ENCODE measurements at regions not wholly inside any gene's neighbourhood (a gene's known extent, or its start where the extent isn't known, plus 50 kb on each side); places are given as distances from the start of the nearest gene placed in this dataset.

DNA sequence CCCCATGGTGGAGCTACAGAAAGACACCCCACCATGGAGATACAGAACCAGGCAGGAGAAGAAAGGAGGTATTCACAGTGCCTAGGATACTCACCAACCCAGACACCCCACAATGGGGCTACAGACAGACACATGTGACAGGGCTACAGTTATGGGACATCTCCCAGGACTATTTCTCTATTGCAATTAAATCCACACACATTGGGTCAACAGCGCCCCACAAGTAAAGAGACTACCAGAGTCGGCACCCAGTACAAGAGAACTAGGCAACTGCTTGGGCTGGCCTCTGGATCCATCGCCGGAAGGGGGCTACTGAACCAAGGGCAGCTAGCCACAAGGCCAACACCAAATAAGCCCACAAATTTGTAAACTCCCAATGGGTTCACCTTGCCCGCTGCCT, 310.1 kb upstream of the NCKAP5 start:
- no peak overlapping the region for H3K23ac ChIP-seq (ENCODE audit: insufficient read length)
- H3K9ac ChIP-seq (replicated peaks in 1 of 4; ENCODE audit: extremely low read depth in 1 of 4, low read depth in 3 of 4, low read length in 3 of 4), result no peak overlapping the region
- peak in 1 of 2 experiments; percentile 29 for DNase-seq (ENCODE audit: low read depth in 1 of 2, low spot score in 2 of 2)
- H3K23me2 ChIP-seq (ENCODE audit: low read depth, low read length), result no peaks in the 10 kb centered on the region; the same call in 1 of the 2 replicates
- no peaks in the 10 kb centered on the region for H4K20me1 ChIP-seq (replicated peaks in 1 of 2; ENCODE audit: control insufficient read depth in 1 of 2, insufficient read depth in 2 of 2, low read length in 2 of 2)
- no peaks in the 10 kb centered on the region for H3K79me1 ChIP-seq (ENCODE audit: low read depth, low read length)
- no peak overlapping the region for H2BK12ac ChIP-seq (ENCODE audit: low read depth, low read length)
- no peak overlapping the region for H3K14ac ChIP-seq (ENCODE audit: insufficient read length)
- no peak overlapping the region for H2BK15ac ChIP-seq (ENCODE audit: low read length)
- H3K4me2 ChIP-seq (ENCODE audit: insufficient read depth in 1 of 2, low read depth in 2 of 2, low read length in 2 of 2), result no peak overlapping the region
- no peak overlapping the region for H4K91ac ChIP-seq (replicated peaks; ENCODE audit: insufficient read length, low read length)
- no peak overlapping the region for H2BK5ac ChIP-seq (ENCODE audit: low read depth, low read length)
- no peaks in the 10 kb centered on the region for H3K79me2 ChIP-seq (ENCODE audit: control insufficient read depth in 1 of 2, insufficient read depth in 2 of 2, low read length in 2 of 2)
- no peak overlapping the region for H3K27ac ChIP-seq (ENCODE audit: low read depth, low read length)
- H3K9me3 ChIP-seq (ENCODE audit: insufficient read depth in 2 of 2, low read depth in 1 of 2, low read length in 1 of 2), result no peaks in the 10 kb centered on the region
- no peak overlapping the region for H2AK5ac ChIP-seq (ENCODE audit: low read depth, low read length)
- H4K8ac ChIP-seq (ENCODE audit: extremely low read depth, insufficient read depth, low read length), result no peak overlapping the region
- H3K4me3 ChIP-seq (ENCODE audit: extremely low read depth in 1 of 4, insufficient read depth in 2 of 4, low read depth in 3 of 4, low read length in 4 of 4), result no peak overlapping the region
- H3K56ac ChIP-seq (replicated peaks; ENCODE audit: insufficient read length, low read depth, low read length), result no peak overlapping the region
- H2AFZ ChIP-seq (ENCODE audit: low read length), result no peak overlapping the region
- ChIA-PET CTCF (ENCODE audit: partially characterized antibody) (interaction anchor here (1.0 to 1.6 kb wide), 2 partner anchors 11 to 573 kb away, joined by 4 read pairs; no protein-coding TSS in a partner anchor), POLR2A (ENCODE audit: partially characterized antibody) (no interaction called here)
- H2BK120ac ChIP-seq (replicated peaks; ENCODE audit: low read depth, low read length), result no peak overlapping the region
- H3K18ac ChIP-seq (ENCODE audit: extremely low read depth, low read length), result no peak overlapping the region
- H3K27me3 ChIP-seq (replicated peaks in 1 of 4; ENCODE audit: control insufficient read depth in 3 of 4, extremely low read depth in 1 of 4, insufficient read depth in 3 of 4, low read length in 3 of 4), result no peaks in the 10 kb centered on the region
- H2BK20ac ChIP-seq (ENCODE audit: low read length), result no peak overlapping the region
- H4K5ac ChIP-seq (ENCODE audit: insufficient read length, low read depth, low read length), result no peak overlapping the region
- no peak overlapping the region for H3K4ac ChIP-seq (replicated peaks; ENCODE audit: insufficient read length, low read depth, low read length)
- H3K36me3 ChIP-seq (ENCODE audit: control insufficient read depth in 2 of 4, insufficient read depth in 4 of 4, low read length in 3 of 4), result no peaks in the 10 kb centered on the region
- H3K4me1 ChIP-seq (replicated peaks in 1 of 4; ENCODE audit: control insufficient read depth in 3 of 4, insufficient read depth in 4 of 4, low read length in 3 of 4), result no peaks in the 10 kb centered on the region
- WGBS, 2 experiments (ENCODE audit: extremely low coverage in 1 of 2, insufficient coverage in 1 of 2, insufficient read length in 1 of 2, insufficient replicate concordance in 2 of 2, low coverage in 1 of 2, low lambda C conversion rate in 2 of 2, missing lambda C conversion rate in 1 of 2), result 88% methylated on average over 5 of the region's 5 CpGs; no CpG with 5 or more reads in 1 of the 2 experiments
- FAIRE-seq, result no peak
- TF ChIP-seq SIN3A (conservative IDR thresholded peaks at IDR 0.05 in 1 of 2, IDR thresholded peaks at IDR 0.05 in 1 of 2; ENCODE audit: low read depth in 1 of 2, low read length in 2 of 2) (no peak), RAD21 (IDR thresholded peaks at IDR 0.05 in 1 of 2, conservative IDR thresholded peaks at IDR 0.05 in 1 of 2; ENCODE audit: low read depth in 2 of 2, low read length in 2 of 2) (no peak), SAP30 (IDR thresholded peaks at IDR 0.05; ENCODE audit: insufficient read depth, insufficient replicate concordance, low read length) (no peak), RXRA (IDR thresholded peaks at IDR 0.05; ENCODE audit: insufficient read depth, low read depth, low read length) (no peak), RFX5 (IDR thresholded peaks at IDR 0.05; ENCODE audit: borderline replicate concordance, low read depth, low read length) (no peak)
- TF ChIP-seq, protein P1, sequence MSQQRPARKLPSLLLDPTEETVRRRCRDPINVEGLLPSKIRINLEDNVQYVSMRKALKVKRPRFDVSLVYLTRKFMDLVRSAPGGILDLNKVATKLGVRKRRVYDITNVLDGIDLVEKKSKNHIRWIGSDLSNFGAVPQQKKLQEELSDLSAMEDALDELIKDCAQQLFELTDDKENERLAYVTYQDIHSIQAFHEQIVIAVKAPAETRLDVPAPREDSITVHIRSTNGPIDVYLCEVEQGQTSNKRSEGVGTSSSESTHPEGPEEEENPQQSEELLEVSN (IDR thresholded peaks at IDR 0.05), result no peak
- TF ChIP-seq, protein P2, sequence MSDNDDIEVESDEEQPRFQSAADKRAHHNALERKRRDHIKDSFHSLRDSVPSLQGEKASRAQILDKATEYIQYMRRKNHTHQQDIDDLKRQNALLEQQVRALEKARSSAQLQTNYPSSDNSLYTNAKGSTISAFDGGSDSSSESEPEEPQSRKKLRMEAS (IDR thresholded peaks at IDR 0.05), result no peak
- TF ChIP-seq, protein P3, sequence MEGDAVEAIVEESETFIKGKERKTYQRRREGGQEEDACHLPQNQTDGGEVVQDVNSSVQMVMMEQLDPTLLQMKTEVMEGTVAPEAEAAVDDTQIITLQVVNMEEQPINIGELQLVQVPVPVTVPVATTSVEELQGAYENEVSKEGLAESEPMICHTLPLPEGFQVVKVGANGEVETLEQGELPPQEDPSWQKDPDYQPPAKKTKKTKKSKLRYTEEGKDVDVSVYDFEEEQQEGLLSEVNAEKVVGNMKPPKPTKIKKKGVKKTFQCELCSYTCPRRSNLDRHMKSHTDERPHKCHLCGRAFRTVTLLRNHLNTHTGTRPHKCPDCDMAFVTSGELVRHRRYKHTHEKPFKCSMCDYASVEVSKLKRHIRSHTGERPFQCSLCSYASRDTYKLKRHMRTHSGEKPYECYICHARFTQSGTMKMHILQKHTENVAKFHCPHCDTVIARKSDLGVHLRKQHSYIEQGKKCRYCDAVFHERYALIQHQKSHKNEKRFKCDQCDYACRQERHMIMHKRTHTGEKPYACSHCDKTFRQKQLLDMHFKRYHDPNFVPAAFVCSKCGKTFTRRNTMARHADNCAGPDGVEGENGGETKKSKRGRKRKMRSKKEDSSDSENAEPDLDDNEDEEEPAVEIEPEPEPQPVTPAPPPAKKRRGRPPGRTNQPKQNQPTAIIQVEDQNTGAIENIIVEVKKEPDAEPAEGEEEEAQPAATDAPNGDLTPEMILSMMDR (IDR thresholded peaks at IDR 0.05; ENCODE audit: control extremely low read depth in 1 of 3, insufficient read depth in 1 of 3, low read depth in 1 of 3, low read length in 3 of 3), result no peak

Measured in H1 (cell line).